SU-DHL-6 (cell line): ENCODE measurements at regions not wholly inside any gene's neighbourhood (a gene's known extent, or its start where the extent isn't known, plus 50 kb on each side); places are given as distances from the start of the nearest gene placed in this dataset.
"Not testable (repeated sequence)": the region's sequence is repeated elsewhere in the genome, so short reads cannot be mapped to it uniquely, and the experiment has no call there.

Experiments used
- H2AFZ ChIP-seq: fragments of 200-600 bp; sonication (generic); 2 replicates; pipeline ENCODE4 v1.6.1; 2014; ENCODE audit warnings: low read depth, mild to moderate bottlenecking, moderate library complexity, mixed read lengths, antibody characterized with exemption, low read length; ENCODE audit not compliant: severe bottlenecking
- H3F3A ChIP-seq: fragments of 200-600 bp; shearing (Covaris generic); 2 replicates; pipeline ENCODE4 v1.6.0; 2016; ENCODE audit warnings: antibody characterized with exemption, mild to moderate bottlenecking; ENCODE audit not compliant: insufficient read depth
- H3K27ac ChIP-seq: fragments of 200-600 bp; sonication (generic); 2 replicates; pipeline ENCODE4 v1.5.1; 2016; ENCODE audit warnings: low read depth, mild to moderate bottlenecking, low read length, moderate library complexity, mixed read lengths
- H3K27me3 ChIP-seq: fragments of 200-600 bp; sonication (generic), shearing (Covaris generic); 2 replicates; pipeline ENCODE4 v1.6.0; 2014; ENCODE audit warnings: mild to moderate bottlenecking, low read length
- H3K36me3 ChIP-seq: fragments of 200-600 bp; sonication (generic); 2 replicates; pipeline ENCODE4 v1.6.1; 2014; ENCODE audit warnings: mild to moderate bottlenecking, low read length, mixed read lengths
- H3K4me2 ChIP-seq: fragments of 300-600, 200-600 bp; shearing (Covaris generic), sonication (generic); 2 replicates; pipeline ENCODE4 v1.6.0; 2014; ENCODE audit warnings: low read length, low read depth, mild to moderate bottlenecking; ENCODE audit not compliant: poor library complexity, severe bottlenecking
- H3K4me3 ChIP-seq: fragments of 200-600 bp; sonication (generic); 2 replicates; pipeline ENCODE4 v1.5.1; 2014; ENCODE audit warnings: antibody characterized with exemption, low read length, mild to moderate bottlenecking, mixed read lengths; ENCODE audit not compliant: insufficient read depth, poor library complexity, severe bottlenecking
- H3K79me2 ChIP-seq: fragments of 200-600 bp; sonication (generic); 2 replicates; pipeline ENCODE4 v1.6.1; 2014; ENCODE audit warnings: mild to moderate bottlenecking, low read length, moderate library complexity; ENCODE audit not compliant: insufficient read depth
- H3K9ac ChIP-seq: fragments of 200-600 bp; sonication (generic); 2 replicates; pipeline ENCODE4 v1.7.0; 2014; ENCODE audit warnings: mild to moderate bottlenecking, low read length
- H3K9me2 ChIP-seq: fragments of 200-600 bp; sonication (generic); replicated peaks from 2 replicates; pipeline ENCODE4 v1.6.1; 2014; ENCODE audit warnings: low read length; ENCODE audit not compliant: insufficient read depth
- H3K9me3 ChIP-seq: fragments of 200-600 bp; sonication (generic); 2 replicates; pipeline ENCODE4 v1.6.1; 2014; ENCODE audit warnings: low read length, mixed read lengths; ENCODE audit not compliant: insufficient read depth
- H4K20me1 ChIP-seq: fragments of 200-600 bp; sonication (generic); 2 replicates; pipeline ENCODE4 v1.6.1; 2014; ENCODE audit warnings: low read depth, mild to moderate bottlenecking, antibody characterized with exemption, low read length, moderate library complexity, mixed read lengths
- CTCF ChIP-seq: fragments of 200-600 bp; sonication (generic); IDR thresholded peaks from one replicate; pipeline ENCODE4 v1.5.1; 2017; ENCODE audit warnings: antibody characterized with exemption, mild to moderate bottlenecking, low read length, moderate library complexity; ENCODE audit not compliant: insufficient read depth, poor library complexity, severe bottlenecking
- EZH2phosphoT487 ChIP-seq: fragments of 200-600 bp; sonication (generic), shearing (Covaris generic); conservative IDR thresholded peaks from 2 replicates; pipeline ENCODE4 v1.6.1; 2018; ENCODE audit warnings: mild to moderate bottlenecking, antibody characterized with exemption, low read length, moderate library complexity, mixed read lengths

DNA sequence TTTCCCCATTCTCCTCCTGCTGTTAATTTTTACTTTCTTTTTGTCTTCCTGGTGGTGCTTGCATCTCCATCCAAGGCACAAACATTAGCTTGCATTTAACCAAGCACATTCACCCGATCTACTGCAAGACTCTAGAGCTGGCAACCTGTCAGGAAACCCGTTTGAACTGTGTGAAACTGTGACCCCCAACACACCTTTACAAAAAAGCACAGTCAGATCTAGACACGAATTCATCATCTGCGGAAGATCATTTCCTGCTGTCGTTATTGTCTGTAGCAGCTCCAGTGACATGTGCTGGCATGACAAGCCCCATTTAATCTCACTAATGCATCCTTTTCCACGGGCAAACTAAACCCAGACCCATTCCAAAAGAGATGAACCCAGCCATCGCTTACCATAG, 340.5 kb downstream of the VRK1 start:
- no peaks in the 10 kb centered on the region for H4K20me1 ChIP-seq
- no peaks in the 10 kb centered on the region for H3K9me3 ChIP-seq
- no peak overlapping the region for H3K4me3 ChIP-seq

DNA sequence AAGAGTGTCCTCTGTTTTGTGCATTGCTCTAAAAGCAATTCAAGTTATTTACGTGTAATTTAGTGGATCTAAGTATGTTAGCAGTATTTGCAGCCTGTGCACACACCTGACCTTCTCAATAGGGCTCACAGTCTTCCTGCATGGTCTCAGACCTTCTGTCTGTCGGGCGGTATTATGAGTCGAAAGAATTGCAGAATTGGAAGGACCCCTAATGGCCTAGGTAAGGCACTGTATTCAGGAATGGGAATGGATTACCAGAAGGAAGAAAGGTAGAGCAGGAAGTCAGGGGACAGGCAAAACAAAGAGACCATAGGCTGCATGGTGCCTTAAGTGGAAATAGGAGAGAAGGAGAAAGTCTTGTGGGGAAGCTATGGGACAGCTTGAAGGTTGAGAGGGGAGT, 341.6 kb downstream of the VRK1 start:
- Histone ChIP-seq H3K4me3 (no peak overlapping the region), H3K9me3 (no peaks in the 10 kb centered on the region), H3K27ac (no peak overlapping the region), H3K9me2 (no peaks in the 10 kb centered on the region), H3K79me2 (no peaks in the 10 kb centered on the region), H3K36me3 (no peaks in the 10 kb centered on the region), H3K9ac (no peak overlapping the region), H4K20me1 (no peaks in the 10 kb centered on the region), H3K27me3 (no peaks in the 10 kb centered on the region), H3K4me2 (no peak overlapping the region), H3F3A (no peaks in the 10 kb centered on the region), H2AFZ (no peak overlapping the region)
- TF ChIP-seq EZH2phosphoT487 (no peak), CTCF (no peak)

More for the DNA sequence above, 340.5 kb downstream of the VRK1 start:
- Histone ChIP-seq H3K79me2 (no peaks in the 10 kb centered on the region), H3K9me2 (no peaks in the 10 kb centered on the region), H3K27ac (no peak overlapping the region), H2AFZ (no peak overlapping the region), H3K36me3 (no peaks in the 10 kb centered on the region), H3K9ac (no peak overlapping the region), H3K27me3 (no peaks in the 10 kb centered on the region), H3F3A (no peaks in the 10 kb centered on the region), H3K4me2 (no peak overlapping the region)
- TF ChIP-seq EZH2phosphoT487: no peak
- TF ChIP-seq CTCF: no peak

DNA sequence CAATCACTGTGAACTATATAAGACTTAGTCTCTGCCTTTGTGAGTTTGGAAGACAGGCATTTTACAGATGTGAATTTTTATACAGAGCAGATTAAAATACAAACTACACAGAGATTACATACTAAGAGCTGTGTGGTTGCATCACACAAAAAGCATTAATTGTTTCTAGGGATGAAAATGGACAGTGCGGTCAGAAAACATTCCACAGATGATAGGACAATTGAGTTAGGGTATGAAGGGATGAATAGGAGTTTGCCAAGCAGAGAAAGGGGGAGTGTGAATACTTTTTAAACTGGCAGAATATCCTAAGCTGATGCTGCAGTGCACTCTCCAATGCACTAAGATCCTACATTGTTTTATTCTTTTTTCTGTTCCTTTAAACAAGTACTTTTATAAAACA, 345.8 kb downstream of the VRK1 start:
- H3K4me3 ChIP-seq: no peak overlapping the region
- H3K27me3 ChIP-seq: no peaks in the 10 kb centered on the region
- no peak overlapping the region for H3K4me2 ChIP-seq
- no peaks in the 10 kb centered on the region for H3K79me2 ChIP-seq
- no peaks in the 10 kb centered on the region for H3F3A ChIP-seq
- no peaks in the 10 kb centered on the region for H3K36me3 ChIP-seq
- TF ChIP-seq CTCF: no peak
- no peak for TF ChIP-seq EZH2phosphoT487
- H4K20me1 ChIP-seq: no peaks in the 10 kb centered on the region
- no peak overlapping the region for H3K9ac ChIP-seq
- H3K9me3 ChIP-seq: no peaks in the 10 kb centered on the region
- no peaks in the 10 kb centered on the region for H3K9me2 ChIP-seq
- no peak overlapping the region for H3K27ac ChIP-seq
- H2AFZ ChIP-seq: no peak overlapping the region

- Histone ChIP-seq H3K79me2 (no peaks in the 10 kb centered on the region), H4K20me1 (no peaks in the 10 kb centered on the region), H3K9ac (no peak overlapping the region), H3K4me2 (no peak overlapping the region), H3K27ac (no peak overlapping the region), H3K36me3 (no peaks in the 10 kb centered on the region), H3K9me2 (no peaks in the 10 kb centered on the region), H3K27me3 (no peaks in the 10 kb centered on the region), H2AFZ (no peak overlapping the region), H3K4me3 (no peak overlapping the region), H3F3A (no peaks in the 10 kb centered on the region), H3K9me3 (no peaks in the 10 kb centered on the region)
- no peak for TF ChIP-seq EZH2phosphoT487
- TF ChIP-seq CTCF: no peak
Observed at GRCh38 chr14:97143456-97143855, 346.3 kb downstream of the VRK1 start.

DNA sequence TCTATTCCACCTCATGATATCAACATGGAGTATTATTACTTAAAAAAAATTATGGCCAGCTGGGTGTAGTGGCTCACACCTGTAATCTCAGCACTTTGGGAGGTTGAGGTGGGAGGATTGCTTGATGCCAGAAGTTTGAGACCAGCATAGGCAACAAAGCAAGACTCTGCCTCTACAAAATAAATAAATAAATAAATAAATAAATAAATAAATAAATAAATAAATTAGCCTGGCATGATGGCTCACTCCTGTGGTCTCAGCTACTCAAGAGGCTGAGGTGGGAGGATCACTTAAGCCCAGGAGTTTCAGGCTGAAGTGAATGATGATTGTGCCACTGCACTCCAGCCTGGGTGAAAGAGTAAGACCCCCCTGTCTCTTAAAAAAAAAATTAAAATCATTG, 350.8 kb downstream of the VRK1 start:
- not testable (repeated sequence) for H3K4me2 ChIP-seq, H3K9me3 ChIP-seq, H3K4me3 ChIP-seq, H3K36me3 ChIP-seq, H3K9ac ChIP-seq, H3K79me2 ChIP-seq, H2AFZ ChIP-seq, H3K27ac ChIP-seq, H3F3A ChIP-seq, H3K27me3 ChIP-seq, H4K20me1 ChIP-seq, H3K9me2 ChIP-seq
